NCI-H526 (cell line): ENCODE measurements at regions not wholly inside any gene's neighbourhood (a gene's known extent, or its start where the extent isn't known, plus 50 kb on each side); places are given as distances from the start of the nearest gene placed in this dataset.

Source experiments
- DNase-seq, 2 experiments: peaks; one replicate each; lab custom pipeline; 2025; lab: John Stamatoyannopoulos, UW

GRCh38 chr17:53168413-53168812, 654.3 kb upstream of the KIF2B start:
- DNase-seq, result no peak

- no peak for DNase-seq
Observed at GRCh38 chr17:53166731-53167130, 656.0 kb upstream of the KIF2B start.

GRCh38 chr17:53150101-53150698, 672.5 kb upstream of the KIF2B start:
- DNase-seq, result peak in 1 of 2 experiments; percentile 32

GRCh38 chr17:53149316-53149715, 673.4 kb upstream of the KIF2B start:
- no peak for DNase-seq

- DNase-seq, result no peak
Observed at GRCh38 chr17:53148058-53148457, 674.7 kb upstream of the KIF2B start.

GRCh38 chr17:53142890-53143289, 679.8 kb upstream of the KIF2B start:
- DNase-seq, result no peak

GRCh38 chr17:53141731-53142130, 681.0 kb upstream of the KIF2B start:
- DNase-seq, result no peak

GRCh38 chr17:53141280-53141679, 681.4 kb upstream of the KIF2B start:
- no peak for DNase-seq

GRCh38 chr17:53137869-53138268, 684.9 kb upstream of the KIF2B start:
- no peak for DNase-seq

GRCh38 chr17:53135969-53136368, 686.8 kb upstream of the KIF2B start:
- DNase-seq, result no peak

- DNase-seq, result no peak
Observed at GRCh38 chr17:53134548-53134947, 688.2 kb upstream of the KIF2B start.

- DNase-seq, result no peak
Observed at GRCh38 chr17:53133876-53134275, 688.9 kb upstream of the KIF2B start.

- DNase-seq, result no peak
Observed at GRCh38 chr17:53129863-53130262, 692.9 kb upstream of the KIF2B start.

GRCh38 chr17:53127331-53127730, 695.4 kb upstream of the KIF2B start:
- DNase-seq, result no peak

GRCh38 chr17:53122966-53123365, 699.8 kb upstream of the KIF2B start:
- no peak for DNase-seq

- DNase-seq, result no peak
Observed at GRCh38 chr17:53119773-53120172, 703.0 kb upstream of the KIF2B start.

- no peak for DNase-seq
Observed at GRCh38 chr17:53118948-53119347, 703.8 kb upstream of the KIF2B start.

GRCh38 chr17:53106886-53107285, 715.8 kb upstream of the KIF2B start:
- no peak for DNase-seq

GRCh38 chr17:53101706-53102105, 721.0 kb upstream of the KIF2B start:
- DNase-seq, result no peak

- DNase-seq, result no peak
Observed at GRCh38 chr17:53100126-53100525, 722.6 kb upstream of the KIF2B start.

- no peak for DNase-seq
Observed at GRCh38 chr17:53093391-53093790, 729.3 kb upstream of the KIF2B start.

GRCh38 chr17:53092072-53092471, 730.7 kb upstream of the KIF2B start:
- no peak for DNase-seq

- DNase-seq, result no peak
Observed at GRCh38 chr17:53090770-53091169, 732.0 kb upstream of the KIF2B start.

GRCh38 chr17:53088481-53088880, 734.2 kb upstream of the KIF2B start:
- DNase-seq, result no peak

GRCh38 chr17:53061446-53061845, 761.3 kb upstream of the KIF2B start:
- no peak for DNase-seq
